Ishikawa (cell line): ENCODE measurements at regions not wholly inside any gene's neighbourhood (a gene's known extent, or its start where the extent isn't known, plus 50 kb on each side); places are given as distances from the start of the nearest gene placed in this dataset.

Source experiments
- CEBPB ChIP-seq: IDR thresholded peaks from 2 replicates; pipeline ENCODE4 v1.6.1; 2012
- CREB1 ChIP-seq: IDR thresholded peaks from 2 replicates; pipeline ENCODE4 v1.6.1; 2012; ENCODE audit warnings: low read depth
- EGR1 ChIP-seq: IDR thresholded peaks from 2 replicates; pipeline ENCODE4 v1.6.1; 2012
- EP300 ChIP-seq: IDR thresholded peaks from 2 replicates; pipeline ENCODE4 v1.6.1; 2012; ENCODE audit warnings: borderline replicate concordance
- FOXM1 ChIP-seq: IDR thresholded peaks from 2 replicates; pipeline ENCODE4 v1.6.1; 2012; ENCODE audit warnings: low read depth, borderline replicate concordance
- NFIC ChIP-seq: IDR thresholded peaks from 2 replicates; pipeline ENCODE4 v1.6.1; 2012
- RAD21 ChIP-seq: IDR thresholded peaks from 2 replicates; pipeline ENCODE4 v1.6.1; 2012; ENCODE audit warnings: low read depth
- TAF1 ChIP-seq: IDR thresholded peaks from 2 replicates; pipeline ENCODE4 v1.6.1; 2012; ENCODE audit warnings: low read depth, mild to moderate bottlenecking
- TCF12 ChIP-seq: IDR thresholded peaks from 2 replicates; pipeline ENCODE4 v1.6.1; 2012; ENCODE audit warnings: low read depth
- TEAD4 ChIP-seq: IDR thresholded peaks from 2 replicates; pipeline ENCODE4 v1.6.1; 2012
- YY1 ChIP-seq: IDR thresholded peaks from 2 replicates; pipeline ENCODE4 v1.6.1; 2012; ENCODE audit warnings: low read depth
- ZBTB7A ChIP-seq: IDR thresholded peaks from 2 replicates; pipeline ENCODE4 v1.6.1; 2012; ENCODE audit warnings: low read depth
- TF ChIP-seq, protein P1 (sequence below): IDR thresholded peaks from 2 replicates; pipeline ENCODE4 v1.6.1; 2012
- TF ChIP-seq, protein P2 (sequence below): IDR thresholded peaks from 2 replicates; pipeline ENCODE4 v1.6.1; 2012; ENCODE audit warnings: low read depth, mild to moderate bottlenecking
- TF ChIP-seq, protein P3 (sequence below): IDR thresholded peaks from 2 replicates; pipeline ENCODE4 v1.6.1; 2012

DNA sequence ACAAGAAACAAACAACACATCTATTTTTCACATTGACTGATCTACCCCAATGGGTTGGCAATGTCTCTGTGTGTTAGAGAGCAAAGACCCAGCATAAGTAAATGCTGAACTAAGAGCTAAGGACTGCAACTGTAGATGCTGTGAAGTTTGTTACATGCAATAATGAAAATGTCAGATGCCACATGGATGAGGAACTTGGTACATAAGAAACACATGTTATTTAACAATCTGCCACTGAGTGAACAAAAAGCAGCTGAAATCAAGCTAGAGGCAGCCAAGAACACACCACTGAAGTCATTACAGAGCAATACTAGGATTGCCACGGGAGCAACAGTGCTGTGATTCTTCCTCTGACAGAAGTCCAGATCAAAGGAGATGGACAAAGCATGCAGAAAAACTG is 389.4 kb downstream of the CDH2 start:
- TF ChIP-seq CREB1 (no peak), YY1 (no peak), FOXM1 (no peak), NFIC (no peak), CEBPB (no peak), EGR1 (no peak), TEAD4 (no peak), TCF12 (no peak), RAD21 (no peak), ZBTB7A (no peak), EP300 (no peak), TAF1 (no peak)
- TF ChIP-seq, protein P1, sequence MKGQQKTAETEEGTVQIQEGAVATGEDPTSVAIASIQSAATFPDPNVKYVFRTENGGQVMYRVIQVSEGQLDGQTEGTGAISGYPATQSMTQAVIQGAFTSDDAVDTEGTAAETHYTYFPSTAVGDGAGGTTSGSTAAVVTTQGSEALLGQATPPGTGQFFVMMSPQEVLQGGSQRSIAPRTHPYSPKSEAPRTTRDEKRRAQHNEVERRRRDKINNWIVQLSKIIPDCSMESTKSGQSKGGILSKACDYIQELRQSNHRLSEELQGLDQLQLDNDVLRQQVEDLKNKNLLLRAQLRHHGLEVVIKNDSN, result no peak
- TF ChIP-seq, protein P2, sequence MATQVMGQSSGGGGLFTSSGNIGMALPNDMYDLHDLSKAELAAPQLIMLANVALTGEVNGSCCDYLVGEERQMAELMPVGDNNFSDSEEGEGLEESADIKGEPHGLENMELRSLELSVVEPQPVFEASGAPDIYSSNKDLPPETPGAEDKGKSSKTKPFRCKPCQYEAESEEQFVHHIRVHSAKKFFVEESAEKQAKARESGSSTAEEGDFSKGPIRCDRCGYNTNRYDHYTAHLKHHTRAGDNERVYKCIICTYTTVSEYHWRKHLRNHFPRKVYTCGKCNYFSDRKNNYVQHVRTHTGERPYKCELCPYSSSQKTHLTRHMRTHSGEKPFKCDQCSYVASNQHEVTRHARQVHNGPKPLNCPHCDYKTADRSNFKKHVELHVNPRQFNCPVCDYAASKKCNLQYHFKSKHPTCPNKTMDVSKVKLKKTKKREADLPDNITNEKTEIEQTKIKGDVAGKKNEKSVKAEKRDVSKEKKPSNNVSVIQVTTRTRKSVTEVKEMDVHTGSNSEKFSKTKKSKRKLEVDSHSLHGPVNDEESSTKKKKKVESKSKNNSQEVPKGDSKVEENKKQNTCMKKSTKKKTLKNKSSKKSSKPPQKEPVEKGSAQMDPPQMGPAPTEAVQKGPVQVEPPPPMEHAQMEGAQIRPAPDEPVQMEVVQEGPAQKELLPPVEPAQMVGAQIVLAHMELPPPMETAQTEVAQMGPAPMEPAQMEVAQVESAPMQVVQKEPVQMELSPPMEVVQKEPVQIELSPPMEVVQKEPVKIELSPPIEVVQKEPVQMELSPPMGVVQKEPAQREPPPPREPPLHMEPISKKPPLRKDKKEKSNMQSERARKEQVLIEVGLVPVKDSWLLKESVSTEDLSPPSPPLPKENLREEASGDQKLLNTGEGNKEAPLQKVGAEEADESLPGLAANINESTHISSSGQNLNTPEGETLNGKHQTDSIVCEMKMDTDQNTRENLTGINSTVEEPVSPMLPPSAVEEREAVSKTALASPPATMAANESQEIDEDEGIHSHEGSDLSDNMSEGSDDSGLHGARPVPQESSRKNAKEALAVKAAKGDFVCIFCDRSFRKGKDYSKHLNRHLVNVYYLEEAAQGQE, result no peak
- TF ChIP-seq, protein P3, sequence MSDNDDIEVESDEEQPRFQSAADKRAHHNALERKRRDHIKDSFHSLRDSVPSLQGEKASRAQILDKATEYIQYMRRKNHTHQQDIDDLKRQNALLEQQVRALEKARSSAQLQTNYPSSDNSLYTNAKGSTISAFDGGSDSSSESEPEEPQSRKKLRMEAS, result no peak

DNA sequence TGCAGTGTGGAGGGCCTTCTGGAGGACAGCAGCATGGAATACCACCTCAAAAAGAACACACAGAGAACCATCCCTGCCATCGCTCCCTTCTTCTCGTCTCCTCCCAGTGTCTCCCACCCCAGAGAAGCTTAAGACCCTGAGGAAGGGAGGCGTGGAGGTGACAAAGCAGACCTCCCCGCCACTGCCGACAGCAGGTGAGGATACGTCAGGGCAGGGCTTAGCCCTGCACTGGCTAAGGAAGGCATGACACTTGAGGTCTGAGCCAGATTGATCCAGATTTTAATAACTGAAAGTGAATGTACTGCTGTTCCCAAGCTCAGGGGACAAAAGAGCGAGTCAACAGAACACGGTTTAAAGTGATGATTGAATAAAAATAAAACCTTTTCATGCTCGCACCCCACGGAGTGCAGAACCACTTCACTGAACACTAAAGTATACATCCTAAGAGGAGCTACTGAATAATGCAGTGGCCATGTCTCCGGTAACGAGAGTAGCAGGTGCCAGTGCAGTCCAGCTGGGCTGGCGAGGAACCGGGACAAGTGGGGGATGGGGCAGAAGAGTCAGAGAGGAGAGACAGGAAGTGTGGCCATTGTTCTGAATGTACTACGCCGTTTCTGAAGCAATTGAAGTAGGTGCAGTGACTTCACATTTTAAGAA is 391.0 kb downstream of the CDH2 start:
- TF ChIP-seq, protein P3, result no peak

DNA sequence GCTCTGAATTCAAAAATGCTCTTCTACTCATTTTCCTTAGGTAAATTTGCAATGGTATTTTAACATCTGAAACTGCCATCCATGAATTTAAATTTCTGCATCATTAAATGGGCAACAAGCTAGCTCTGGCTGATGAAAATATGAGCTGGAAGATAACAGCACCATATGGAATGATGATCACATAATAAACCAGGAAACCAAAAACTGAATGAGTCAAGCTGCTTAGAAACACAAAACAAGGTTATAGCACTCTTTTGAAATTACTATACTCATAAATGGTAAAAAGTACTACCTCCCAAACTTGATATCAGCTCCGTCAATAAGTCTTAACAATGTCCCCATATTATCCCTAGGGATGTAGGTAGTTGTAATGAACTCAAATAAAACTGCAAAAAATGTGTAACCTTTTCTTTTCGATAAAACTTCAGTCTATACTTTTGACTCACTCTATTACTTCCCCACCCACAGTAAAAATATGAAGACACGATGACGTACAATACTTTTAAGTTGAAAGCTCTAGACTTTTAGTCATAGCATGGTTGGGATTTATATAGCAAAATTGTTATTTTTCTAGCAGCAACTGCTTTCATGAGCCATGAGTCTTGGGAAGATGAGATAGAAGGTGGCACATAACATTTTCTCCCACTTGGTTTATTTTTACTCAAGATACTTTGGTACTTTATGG is 396.7 kb downstream of the CDH2 start:
- TF ChIP-seq TEAD4 (no peak), FOXM1 (no peak), CREB1 (no peak), NFIC (no peak), TCF12 (no peak), EP300 (no peak), EGR1 (no peak), TAF1 (no peak), CEBPB (no peak)
- TF ChIP-seq, protein P1, result no peak
- TF ChIP-seq, protein P2, result no peak
- TF ChIP-seq, protein P3, result no peak

DNA sequence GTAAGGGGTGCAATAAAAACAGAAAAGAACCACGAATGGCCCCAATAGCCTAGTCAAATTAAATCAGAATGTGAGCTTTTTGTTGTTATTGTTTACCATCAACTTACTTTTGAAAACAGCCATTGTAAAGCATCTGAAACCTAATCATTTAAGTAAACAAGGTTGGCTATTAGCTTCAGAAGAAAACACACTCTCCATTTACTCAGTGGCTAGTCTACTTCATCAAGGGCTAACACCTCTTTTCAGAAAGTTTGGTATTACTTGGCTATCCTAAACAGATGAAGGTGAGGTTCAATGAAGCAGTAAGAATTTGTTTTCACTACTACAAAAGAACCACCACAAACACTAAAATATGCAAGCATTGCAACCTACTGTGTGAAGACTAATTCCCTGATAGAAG is 398.0 kb downstream of the CDH2 start:
- TF ChIP-seq FOXM1 (no peak), EP300 (no peak), TAF1 (no peak), NFIC (no peak), TEAD4 (no peak), YY1 (no peak), CEBPB (no peak), EGR1 (no peak), RAD21 (no peak), ZBTB7A (no peak), CREB1 (no peak), TCF12 (no peak)
- TF ChIP-seq, protein P3, result no peak
- TF ChIP-seq, protein P2, result no peak
- TF ChIP-seq, protein P1, result no peak
